Karpas-422 (cell line): ENCODE measurements at regions not wholly inside any gene's neighbourhood (a gene's known extent, or its start where the extent isn't known, plus 50 kb on each side); places are given as distances from the start of the nearest gene placed in this dataset.

ENCODE experiments used
- DNase-seq: peaks from one replicate; pipeline ENCODE4 v3.0.0-alpha.2; 2015
- H2AFZ ChIP-seq: fragments of 200-600 bp; sonication (generic); 2 replicates; pipeline ENCODE4 v1.6.1; 2014; ENCODE audit warnings: antibody characterized with exemption, low read length, mixed read lengths
- H3K27ac ChIP-seq: fragments of 200-600 bp; sonication (generic); 2 replicates; pipeline ENCODE4 v1.5.1; 2014; ENCODE audit warnings: mild to moderate bottlenecking, low read length, moderate library complexity
- H3K27me3 ChIP-seq: fragments of 200-600 bp; sonication (generic); 2 replicates; pipeline ENCODE4 v1.6.1; 2014; ENCODE audit warnings: low read length, mixed read lengths
- H3K36me3 ChIP-seq: fragments of 200-600 bp; sonication (generic); 2 replicates; pipeline ENCODE4 v1.6.1; 2014; ENCODE audit warnings: low read length, mixed read lengths; ENCODE audit not compliant: insufficient read depth
- H3K4me1 ChIP-seq: fragments of 200-600 bp; sonication (generic); 2 replicates; pipeline ENCODE4 v1.6.1; 2014; ENCODE audit warnings: mild to moderate bottlenecking, low read length, mixed read lengths
- H3K4me2 ChIP-seq: fragments of 200-600 bp; sonication (generic); 2 replicates; pipeline ENCODE4 v1.6.1; 2014; ENCODE audit warnings: low read length, low read depth, mild to moderate bottlenecking; ENCODE audit not compliant: poor library complexity, severe bottlenecking
- H3K4me3 ChIP-seq: fragments of 200-600 bp; sonication (generic); 2 replicates; pipeline ENCODE4 v1.5.1; 2014; ENCODE audit warnings: mild to moderate bottlenecking, antibody characterized with exemption, low read length, mixed read lengths
- H3K79me2 ChIP-seq: fragments of 200-600 bp; sonication (generic); 2 replicates; pipeline ENCODE4 v1.6.1; 2014; ENCODE audit warnings: mild to moderate bottlenecking, low read length, mixed read lengths
- H3K9ac ChIP-seq: fragments of 200-600 bp; sonication (generic); 2 replicates; pipeline ENCODE4 v1.6.0; 2014; ENCODE audit warnings: low read length
- H3K9me2 ChIP-seq: fragments of 200-600 bp; sonication (generic), shearing (Covaris generic); replicated peaks from 2 replicates; pipeline ENCODE4 v1.6.0; 2014; ENCODE audit warnings: mild to moderate bottlenecking, low read length, moderate library complexity; ENCODE audit not compliant: insufficient read depth
- H3K9me3 ChIP-seq: fragments of 300-700, 200-600 bp; sonication (generic); 2 replicates; pipeline ENCODE4 v1.6.1; 2014; ENCODE audit warnings: low read length, mixed read lengths
- H4K20me1 ChIP-seq: fragments of 200-600 bp; sonication (generic); 2 replicates; pipeline ENCODE4 v1.6.1; 2014; ENCODE audit warnings: mild to moderate bottlenecking, antibody characterized with exemption, low read length, low read depth; ENCODE audit not compliant: insufficient read depth

- Histone ChIP-seq H4K20me1 (no peaks in the 10 kb centered on the region), H3K36me3 (no peaks in the 10 kb centered on the region), H2AFZ (no peak overlapping the region), H3K27me3 (no peaks in the 10 kb centered on the region), H3K4me3 (no peak overlapping the region), H3K79me2 (no peaks in the 10 kb centered on the region), H3K27ac (no peak overlapping the region), H3K9me3 (peaks cover 4% of the 10 kb centered on the region; the same call in 1 of the 2 replicates), H3K4me1 (no peaks in the 10 kb centered on the region), H3K9me2 (no peaks in the 10 kb centered on the region), H3K9ac (no peak overlapping the region), H3K4me2 (no peak overlapping the region)
- DNase-seq: no peak
Measured at GRCh38 chr4:11589676-11590075, 161.0 kb upstream of the HS3ST1 start.

- H2AFZ ChIP-seq: no peak overlapping the region
- H3K9ac ChIP-seq: no peak overlapping the region
- no peak for DNase-seq
- H3K79me2 ChIP-seq: no peaks in the 10 kb centered on the region
- no peaks in the 10 kb centered on the region for H4K20me1 ChIP-seq
- H3K9me3 ChIP-seq: peaks cover 11% of the 10 kb centered on the region
- no peak overlapping the region for H3K4me3 ChIP-seq
- no peaks in the 10 kb centered on the region for H3K36me3 ChIP-seq
- H3K27me3 ChIP-seq: no peaks in the 10 kb centered on the region
- no peaks in the 10 kb centered on the region for H3K4me1 ChIP-seq
- H3K27ac ChIP-seq: no peak overlapping the region
- H3K4me2 ChIP-seq: no peak overlapping the region
- no peaks in the 10 kb centered on the region for H3K9me2 ChIP-seq
Measured at GRCh38 chr4:11587797-11588196, 159.1 kb upstream of the HS3ST1 start.

- Histone ChIP-seq H3K27ac (no peak overlapping the region), H4K20me1 (no peaks in the 10 kb centered on the region), H3K4me2 (no peak overlapping the region), H3K4me3 (no peak overlapping the region), H3K9me2 (no peaks in the 10 kb centered on the region), H3K79me2 (no peaks in the 10 kb centered on the region), H3K4me1 (no peaks in the 10 kb centered on the region), H3K9me3 (peaks cover 7% of the 10 kb centered on the region), H2AFZ (no peak overlapping the region), H3K27me3 (no peaks in the 10 kb centered on the region), H3K9ac (no peak overlapping the region), H3K36me3 (no peaks in the 10 kb centered on the region)
- no peak for DNase-seq
Measured at GRCh38 chr4:11585506-11585905, 156.8 kb upstream of the HS3ST1 start.

GRCh38 chr4:11568511-11568910 is 139.8 kb upstream of the HS3ST1 start:
- H3K4me2 ChIP-seq: no peak overlapping the region
- H3K4me3 ChIP-seq: no peak overlapping the region
- no peaks in the 10 kb centered on the region for H3K79me2 ChIP-seq
- no peaks in the 10 kb centered on the region for H3K36me3 ChIP-seq
- peaks cover 7% of the 10 kb centered on the region for H3K9me3 ChIP-seq
- no peak overlapping the region for H3K9ac ChIP-seq
- DNase-seq: no peak
- no peaks in the 10 kb centered on the region for H3K9me2 ChIP-seq
- no peaks in the 10 kb centered on the region for H4K20me1 ChIP-seq
- no peaks in the 10 kb centered on the region for H3K27me3 ChIP-seq
- no peaks in the 10 kb centered on the region for H3K4me1 ChIP-seq
- H2AFZ ChIP-seq: no peak overlapping the region
- no peak overlapping the region for H3K27ac ChIP-seq

GRCh38 chr4:11566444-11567022 is 137.8 kb upstream of the HS3ST1 start:
- no peaks in the 10 kb centered on the region for H3K27me3 ChIP-seq

GRCh38 chr4:11565899-11566298 is 137.2 kb upstream of the HS3ST1 start:
- no peak for DNase-seq
- H4K20me1 ChIP-seq: no peaks in the 10 kb centered on the region
- H2AFZ ChIP-seq: no peak overlapping the region
- H3K27ac ChIP-seq: no peak overlapping the region
- no peaks in the 10 kb centered on the region for H3K9me2 ChIP-seq
- no peaks in the 10 kb centered on the region for H3K36me3 ChIP-seq
- no peak overlapping the region for H3K4me3 ChIP-seq
- no peak overlapping the region for H3K4me2 ChIP-seq
- no peaks in the 10 kb centered on the region for H3K79me2 ChIP-seq
- no peaks in the 10 kb centered on the region for H3K4me1 ChIP-seq
- H3K9me3 ChIP-seq: peaks cover 3% of the 10 kb centered on the region; the same call in 1 of the 2 replicates
- no peaks in the 10 kb centered on the region for H3K27me3 ChIP-seq
- no peak overlapping the region for H3K9ac ChIP-seq

More at GRCh38 chr4:11566444-11567022, 137.8 kb upstream of the HS3ST1 start:
- Histone ChIP-seq H3K4me1 (no peaks in the 10 kb centered on the region), H4K20me1 (no peaks in the 10 kb centered on the region), H3K4me2 (no peak overlapping the region), H2AFZ (no peak overlapping the region), H3K27ac (no peak overlapping the region), H3K4me3 (no peak overlapping the region), H3K9ac (no peak overlapping the region), H3K9me2 (no peaks in the 10 kb centered on the region), H3K9me3 (peaks cover 7% of the 10 kb centered on the region), H3K36me3 (no peaks in the 10 kb centered on the region), H3K79me2 (no peaks in the 10 kb centered on the region)
- DNase-seq: no peak

- no peaks in the 10 kb centered on the region for H3K36me3 ChIP-seq
- no peaks in the 10 kb centered on the region for H3K79me2 ChIP-seq
- no peak overlapping the region for H3K4me3 ChIP-seq
- H3K4me2 ChIP-seq: no peak overlapping the region
- no peak overlapping the region for H3K27ac ChIP-seq
- H3K9me3 ChIP-seq: peaks cover 3% of the 10 kb centered on the region; the same call in 1 of the 2 replicates
- DNase-seq: no peak
- H3K4me1 ChIP-seq: no peaks in the 10 kb centered on the region
- no peak overlapping the region for H2AFZ ChIP-seq
- H3K9me2 ChIP-seq: no peaks in the 10 kb centered on the region
- H3K27me3 ChIP-seq: no peaks in the 10 kb centered on the region
- H4K20me1 ChIP-seq: no peaks in the 10 kb centered on the region
- no peak overlapping the region for H3K9ac ChIP-seq
Measured at GRCh38 chr4:11565213-11565612, 136.5 kb upstream of the HS3ST1 start.

- DNase-seq: no peak
- Histone ChIP-seq H3K9me3 (no peaks in the 10 kb centered on the region), H3K4me1 (no peaks in the 10 kb centered on the region), H3K36me3 (no peaks in the 10 kb centered on the region), H3K27me3 (no peaks in the 10 kb centered on the region), H3K9me2 (no peaks in the 10 kb centered on the region), H3K9ac (no peak overlapping the region), H3K4me2 (no peak overlapping the region), H3K4me3 (no peak overlapping the region), H3K79me2 (no peaks in the 10 kb centered on the region), H2AFZ (no peak overlapping the region), H4K20me1 (no peaks in the 10 kb centered on the region), H3K27ac (no peak overlapping the region)
Measured at GRCh38 chr4:11564021-11564420, 135.3 kb upstream of the HS3ST1 start.
